GM21576 (cell line): ENCODE measurements at regions not wholly inside any gene's neighbourhood (a gene's known extent, or its start where the extent isn't known, plus 50 kb on each side); places are given as distances from the start of the nearest gene placed in this dataset.
"Not testable (repeated sequence)": the region's sequence is repeated elsewhere in the genome, so short reads cannot be mapped to it uniquely, and the experiment has no call there.

Source experiments
- ATAC-seq: cut with Tn5 transposase; IDR thresholded peaks from one replicate; pipeline ENCODE4 v1.9.1; 2021; ENCODE audit warnings: mild to moderate bottlenecking, moderate library complexity; ENCODE audit not compliant: unreplicated experiment

DNA sequence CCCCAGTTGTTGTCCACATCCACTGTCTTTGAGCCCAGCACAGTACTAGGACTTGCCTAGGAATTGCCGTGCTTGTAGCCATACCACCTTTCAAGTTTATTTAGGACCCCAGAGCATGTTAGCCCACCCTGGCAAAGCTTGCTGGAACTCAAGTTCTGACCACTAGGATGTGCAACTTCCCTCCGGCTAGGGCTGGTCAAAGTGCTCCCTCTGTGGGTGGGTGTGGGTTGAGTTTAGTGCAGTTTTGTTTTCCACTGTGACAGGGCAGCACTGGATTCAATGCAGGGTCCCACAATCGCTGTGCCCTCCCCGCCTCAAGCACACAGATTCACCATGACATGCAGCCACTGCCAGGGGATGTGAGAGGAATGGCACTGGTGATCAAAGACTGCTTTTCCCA, 96.0 kb downstream of the RASGEF1B start:
- ATAC-seq: no peak

DNA sequence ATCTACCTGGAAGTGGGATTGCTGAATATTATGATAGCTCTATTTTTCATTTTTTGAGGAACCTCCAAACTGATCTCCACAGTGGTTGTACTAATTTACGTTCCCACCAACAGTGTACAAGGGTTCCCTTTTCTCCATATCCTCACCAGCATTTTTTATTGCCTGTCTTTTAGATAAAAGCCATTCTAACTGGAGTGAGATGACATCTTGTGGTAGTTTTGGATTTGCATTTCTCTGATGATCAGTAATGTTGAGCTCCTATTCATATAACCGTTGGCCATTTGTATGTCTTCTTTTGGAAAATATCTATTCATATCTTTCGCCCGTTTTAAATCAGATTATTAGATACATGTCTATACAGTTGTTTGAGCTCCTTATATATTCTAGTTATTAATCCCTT, 101.8 kb downstream of the RASGEF1B start:
- no peak for ATAC-seq

DNA sequence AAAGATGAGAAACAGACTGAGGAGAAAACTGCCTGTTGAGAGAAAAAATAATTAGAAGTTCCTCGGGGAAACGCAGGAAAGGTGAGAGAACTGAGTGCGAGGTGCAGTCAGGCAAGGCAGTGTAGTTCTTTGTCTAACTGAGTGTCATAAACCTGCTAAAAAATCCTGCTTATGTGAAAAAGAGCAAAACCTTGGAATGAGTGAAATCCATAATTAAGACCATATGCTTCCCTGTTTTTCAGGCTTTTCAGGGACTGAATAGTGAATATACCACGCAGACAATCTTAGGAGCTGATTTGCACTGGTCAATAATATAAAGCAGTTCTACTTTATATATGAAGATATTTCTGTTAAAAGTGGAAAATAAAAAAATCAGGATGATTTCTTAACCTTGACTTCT, 104.9 kb downstream of the RASGEF1B start:
- no peak for ATAC-seq

DNA sequence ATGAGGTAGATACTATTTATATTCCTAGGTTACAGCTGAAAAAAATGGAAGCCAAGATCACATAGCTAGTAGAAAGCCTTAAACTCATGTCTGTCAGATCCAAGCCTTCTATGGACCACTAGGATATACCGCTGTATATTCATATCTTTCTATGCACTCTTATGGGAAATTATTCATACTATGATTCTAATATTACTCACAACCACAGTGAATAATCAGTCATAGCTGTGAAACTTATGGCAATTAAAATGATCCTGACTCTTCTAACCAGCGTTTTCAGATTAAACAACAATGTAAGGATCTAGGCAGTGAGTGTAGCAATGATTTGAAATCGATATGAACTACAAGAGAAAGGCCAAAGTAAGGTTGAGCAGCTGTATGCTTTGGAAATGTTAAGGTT, 111.0 kb downstream of the RASGEF1B start:
- no peak for ATAC-seq

DNA sequence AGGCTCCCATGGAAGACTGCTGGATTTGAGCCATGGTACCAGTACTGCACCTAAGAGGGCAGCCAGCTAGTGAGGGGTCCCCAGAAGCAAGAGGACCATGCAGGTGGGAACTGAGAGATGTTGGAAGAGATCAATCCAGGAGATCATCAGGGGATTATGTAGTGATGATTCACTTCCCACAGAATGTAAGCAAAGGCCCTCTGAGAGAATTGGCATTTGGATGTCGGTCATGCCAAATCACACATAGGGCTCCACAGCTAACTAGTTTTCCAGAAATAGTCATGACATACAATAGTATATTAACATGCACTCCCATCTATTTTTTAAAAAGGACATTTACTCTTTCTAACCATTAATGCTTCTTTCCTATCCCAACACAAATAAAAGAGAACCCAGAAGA, 112.5 kb downstream of the RASGEF1B start:
- no peak for ATAC-seq

DNA sequence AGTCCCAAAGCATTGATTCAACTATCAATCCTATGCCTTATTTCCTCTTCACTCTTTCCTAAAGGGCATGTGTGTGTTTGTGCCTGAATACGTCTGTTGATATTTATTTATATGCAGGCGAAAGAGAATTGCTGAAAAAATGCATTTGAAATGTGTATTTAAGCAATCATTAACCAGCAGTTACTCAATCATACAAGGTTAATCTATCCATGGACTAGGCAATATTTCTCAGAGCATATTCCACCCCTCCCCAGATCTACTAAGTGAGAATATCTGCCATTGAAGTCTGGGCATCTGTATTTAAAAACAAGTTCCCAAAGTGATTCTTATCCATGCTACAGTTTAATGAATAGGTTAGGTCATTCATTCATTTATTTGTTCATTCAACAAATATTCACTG, 113.6 kb downstream of the RASGEF1B start:
- ATAC-seq: no peak

DNA sequence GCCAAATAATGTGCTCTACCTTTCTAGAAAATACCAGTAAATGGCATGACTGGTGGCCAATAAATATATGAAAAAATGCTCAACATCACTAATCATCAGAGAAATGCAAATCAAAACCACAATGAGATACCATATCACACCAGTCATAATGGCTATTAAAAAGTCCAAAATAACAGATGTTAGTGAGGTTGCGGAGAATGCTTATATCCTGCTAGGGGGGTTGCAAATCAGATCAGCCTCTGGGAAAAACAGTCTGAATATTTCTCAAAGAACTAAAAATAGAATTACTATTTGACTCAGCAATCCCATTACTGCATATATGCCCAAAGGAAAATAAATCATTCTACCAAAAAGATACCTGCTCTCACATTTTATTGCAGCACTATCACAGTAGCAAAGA, 115.1 kb downstream of the RASGEF1B start:
- no peak for ATAC-seq

DNA sequence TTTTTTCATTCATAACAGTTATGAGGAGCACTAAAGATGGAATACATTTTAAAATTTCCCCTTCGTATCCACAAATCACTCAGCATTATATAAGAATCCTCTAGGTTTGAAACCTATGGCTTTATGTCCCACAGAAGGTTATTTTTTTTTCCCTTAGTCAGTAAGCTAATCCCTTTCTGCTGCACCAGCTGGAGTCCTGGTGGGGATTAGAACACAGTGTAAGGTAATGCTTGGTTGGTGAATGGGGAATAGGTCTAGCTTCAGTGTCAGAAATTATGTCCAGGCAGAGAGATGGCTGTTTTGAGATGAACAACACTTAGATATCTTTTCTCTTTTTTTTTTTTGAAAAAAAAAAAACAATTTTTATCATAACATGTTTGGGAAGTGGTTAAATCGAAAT, 116.6 kb downstream of the RASGEF1B start:
- no peak for ATAC-seq

DNA sequence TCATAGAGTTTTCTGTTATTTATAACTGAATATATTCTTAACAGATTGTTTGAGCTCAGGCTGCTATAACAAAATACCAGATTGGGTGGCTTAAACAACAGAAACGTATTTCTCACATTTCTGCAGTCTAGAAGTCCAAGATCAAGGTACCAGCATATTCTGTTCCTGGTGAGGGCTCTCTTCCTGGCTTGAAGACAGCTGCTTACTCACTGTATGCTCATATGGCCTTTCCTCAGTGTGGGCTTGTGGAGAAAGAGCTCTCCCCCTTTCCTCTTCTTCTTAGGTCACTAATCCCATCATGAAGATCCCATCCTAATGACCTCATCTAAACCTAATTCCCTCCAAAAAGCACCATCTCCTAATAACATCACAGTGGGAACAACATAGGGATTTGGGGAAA, 117.8 kb downstream of the RASGEF1B start:
- no peak for ATAC-seq

DNA sequence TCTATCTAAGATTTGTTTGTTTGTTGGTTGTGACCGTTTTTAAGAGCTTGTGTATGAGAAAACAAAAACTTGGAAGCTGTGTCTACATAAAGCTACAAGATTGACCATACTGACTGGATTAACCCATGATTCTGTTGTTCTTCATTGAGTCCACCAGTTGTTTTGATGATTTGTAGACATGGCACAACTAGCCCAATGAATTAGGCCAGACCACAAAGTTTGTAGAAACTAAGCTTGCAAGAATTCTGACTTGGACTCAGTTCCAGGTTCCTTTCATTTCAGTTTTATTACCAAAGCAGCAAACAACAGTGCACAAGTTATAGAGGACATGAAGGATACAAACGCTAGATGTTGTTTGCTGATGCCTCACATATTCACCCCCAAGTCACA, 119.3 kb downstream of the RASGEF1B start:
- ATAC-seq: no peak

DNA sequence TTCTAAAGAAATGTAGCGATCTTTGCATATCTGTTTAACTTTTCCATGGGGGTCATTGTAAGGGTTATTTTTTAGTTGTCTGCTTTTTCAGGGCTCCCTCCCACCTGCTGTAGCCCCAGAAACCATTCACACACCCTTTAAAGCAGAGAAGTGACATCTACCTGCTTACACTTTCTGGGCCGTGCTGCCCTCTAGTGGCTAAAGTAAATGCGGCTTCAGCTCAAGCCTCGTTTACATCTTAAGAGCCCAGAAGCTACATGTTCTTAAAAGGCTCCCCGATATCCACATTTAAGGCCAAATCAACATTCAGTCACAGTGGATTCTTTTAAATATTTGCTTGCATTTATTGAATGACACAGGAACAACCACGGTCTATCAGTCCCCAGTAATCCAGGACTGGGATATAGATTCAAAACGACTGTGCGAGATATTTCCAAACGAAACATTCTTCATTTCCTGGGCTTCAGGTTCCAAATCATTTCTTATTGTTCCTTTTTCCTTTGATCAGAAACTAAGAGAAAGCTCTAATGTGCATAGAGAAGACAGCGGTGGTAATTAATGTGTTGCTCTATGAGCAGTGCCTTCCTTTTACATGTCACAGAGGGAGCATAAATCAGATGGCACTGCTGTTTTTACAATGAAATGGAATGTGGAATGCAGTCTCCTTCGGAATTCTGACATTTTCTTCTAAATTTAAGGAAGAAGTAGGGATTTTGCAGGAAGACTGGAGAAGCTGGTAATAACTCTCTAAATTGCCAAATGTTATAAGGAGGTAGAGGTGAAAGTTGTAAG, 119.9 kb downstream of the RASGEF1B start:
- ATAC-seq: peak; percentile 87

DNA sequence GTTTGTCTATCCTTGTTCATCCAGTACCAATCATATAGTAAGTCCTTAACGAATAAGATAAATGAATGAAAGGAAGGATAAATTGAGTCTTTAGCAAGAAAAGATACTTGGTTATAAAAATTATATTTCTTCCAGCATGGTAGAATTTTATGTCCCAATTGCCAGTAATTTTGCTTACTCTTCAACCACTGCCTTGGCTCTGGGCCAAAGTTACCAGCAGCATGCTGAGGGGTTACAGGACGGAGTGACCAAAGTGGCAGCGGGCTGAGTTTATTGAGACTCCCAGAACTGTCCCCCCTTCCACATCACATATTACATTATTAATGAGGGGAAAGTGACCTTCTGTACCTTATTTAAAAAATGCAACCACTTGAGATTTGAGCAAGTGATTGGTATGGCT, 121.7 kb downstream of the RASGEF1B start:
- ATAC-seq: no peak

DNA sequence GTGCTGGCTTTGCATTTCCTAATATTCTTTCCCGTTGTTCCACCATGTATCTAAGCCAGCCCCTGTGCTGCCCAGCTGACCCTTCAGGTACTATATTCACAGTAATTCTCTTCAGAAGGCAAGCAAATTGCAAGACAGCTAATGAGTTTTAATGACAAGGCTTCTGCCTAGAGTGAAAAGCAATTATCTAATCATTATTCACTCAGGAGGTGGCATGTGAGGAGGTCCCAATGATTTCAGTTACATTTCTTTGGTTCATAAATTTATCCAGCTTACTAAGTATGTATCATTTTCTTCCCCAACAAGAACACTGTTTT, 123.0 kb downstream of the RASGEF1B start:
- ATAC-seq: no peak

DNA sequence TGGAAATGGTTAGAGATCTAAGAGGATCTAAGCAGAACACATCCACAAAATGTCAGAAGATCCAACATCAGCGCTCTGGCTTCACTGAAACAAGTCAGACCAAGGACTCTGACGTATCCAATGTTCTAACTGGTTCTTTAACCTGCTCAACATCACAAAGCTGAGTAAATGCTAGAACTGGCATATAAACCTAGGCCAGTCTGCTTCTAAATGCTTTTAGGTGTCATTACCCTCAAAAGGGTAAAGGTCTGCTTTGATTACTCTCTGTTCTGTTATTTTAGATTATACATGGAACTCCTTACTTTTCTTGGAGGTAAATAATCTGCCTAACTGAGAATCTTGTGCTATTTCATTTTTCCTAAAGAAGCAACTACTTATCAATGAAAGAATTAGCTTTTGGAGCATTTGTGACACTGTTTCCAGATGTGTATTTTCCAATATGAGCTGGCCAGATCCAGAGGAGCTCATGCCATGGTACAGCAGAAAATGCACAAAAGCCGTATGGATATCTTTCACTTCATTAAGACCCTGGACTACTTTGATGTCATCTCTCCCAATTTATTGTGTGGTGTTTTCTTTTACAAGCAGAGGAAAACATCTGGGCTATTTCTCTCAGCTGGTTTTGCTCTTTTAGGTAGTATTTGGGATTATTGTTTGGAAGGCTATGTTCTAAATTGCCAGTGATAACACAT, 123.5 kb downstream of the RASGEF1B start:
- ATAC-seq: no peak

DNA sequence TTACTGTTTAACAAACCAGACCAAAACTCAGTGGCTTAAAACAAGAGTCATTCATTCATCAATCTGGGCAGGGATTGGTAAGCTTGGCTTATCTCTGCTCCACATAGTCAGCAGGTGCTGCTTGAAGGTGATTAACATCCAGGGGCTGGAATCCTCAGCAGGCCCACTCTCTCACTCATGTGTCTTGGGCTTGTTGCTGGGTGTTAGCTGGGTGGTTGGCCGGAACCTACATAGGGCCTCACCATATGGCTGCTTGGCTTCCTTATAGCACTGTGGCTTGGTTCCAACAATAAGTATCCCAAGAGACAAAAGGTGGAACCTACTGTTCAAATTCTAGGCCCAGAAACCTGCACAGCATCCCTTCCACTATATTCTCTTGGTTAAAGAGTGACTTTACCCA, 125.0 kb downstream of the RASGEF1B start:
- no peak for ATAC-seq

DNA sequence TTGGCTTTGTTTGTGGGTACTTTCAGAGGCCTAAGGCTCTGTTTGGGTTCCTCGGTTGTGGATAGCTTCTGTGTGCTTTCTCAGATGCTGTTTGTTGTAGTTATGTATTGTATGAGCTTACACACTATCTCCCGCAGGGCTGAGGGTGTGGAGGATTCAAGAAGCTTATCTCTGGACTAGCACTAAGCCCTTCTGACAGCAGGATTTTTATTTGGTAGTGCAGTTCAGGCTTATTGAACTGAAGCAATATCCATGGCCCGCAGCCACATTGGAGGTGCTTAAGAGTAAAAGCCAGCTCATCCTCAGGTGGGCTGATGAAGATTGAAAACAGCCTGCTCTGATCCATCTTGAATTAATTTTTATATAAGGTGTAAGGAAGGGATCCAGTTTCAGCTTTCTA, 128.2 kb downstream of the RASGEF1B start:
- no peak for ATAC-seq

DNA sequence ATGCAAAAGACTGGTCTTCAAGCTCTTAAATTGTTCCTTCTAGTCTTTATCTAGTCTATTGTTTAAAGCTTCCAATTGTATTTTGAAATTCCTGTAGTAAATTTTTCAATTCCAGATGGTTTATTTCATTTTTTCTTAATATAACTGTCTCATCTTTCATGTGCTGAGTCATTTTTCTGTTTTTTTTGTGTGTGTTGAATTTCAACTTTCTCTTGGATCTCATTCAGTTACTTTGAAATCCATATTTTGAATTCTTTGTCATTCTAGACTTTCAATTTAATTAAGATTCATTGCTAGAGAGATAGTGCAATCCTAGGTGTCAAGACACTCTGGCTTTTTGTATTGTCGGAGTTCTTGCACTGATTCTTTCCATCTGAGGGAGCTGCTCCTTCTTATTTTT, 128.0 kb upstream of the PRKG2 start:
- ATAC-seq: no peak

DNA sequence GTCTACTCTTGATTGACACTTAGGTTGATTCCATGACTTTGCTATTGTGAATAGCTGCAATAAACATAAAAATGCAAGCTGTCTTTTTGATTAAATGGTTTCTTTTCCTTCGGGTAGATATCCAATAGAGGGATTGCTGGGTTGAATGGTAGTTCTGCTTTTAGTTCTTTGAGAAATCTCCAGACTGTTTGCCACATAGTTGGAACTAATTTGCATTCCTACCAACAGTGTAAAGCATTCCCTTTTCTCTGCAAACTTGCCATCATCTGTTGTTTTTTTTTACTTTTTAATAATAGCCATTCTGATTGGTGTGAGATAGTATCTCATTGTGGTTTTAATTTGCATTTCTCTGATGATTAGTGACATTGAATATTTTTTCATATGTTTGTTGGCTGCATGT, 122.2 kb upstream of the PRKG2 start:
- no peak for ATAC-seq

DNA sequence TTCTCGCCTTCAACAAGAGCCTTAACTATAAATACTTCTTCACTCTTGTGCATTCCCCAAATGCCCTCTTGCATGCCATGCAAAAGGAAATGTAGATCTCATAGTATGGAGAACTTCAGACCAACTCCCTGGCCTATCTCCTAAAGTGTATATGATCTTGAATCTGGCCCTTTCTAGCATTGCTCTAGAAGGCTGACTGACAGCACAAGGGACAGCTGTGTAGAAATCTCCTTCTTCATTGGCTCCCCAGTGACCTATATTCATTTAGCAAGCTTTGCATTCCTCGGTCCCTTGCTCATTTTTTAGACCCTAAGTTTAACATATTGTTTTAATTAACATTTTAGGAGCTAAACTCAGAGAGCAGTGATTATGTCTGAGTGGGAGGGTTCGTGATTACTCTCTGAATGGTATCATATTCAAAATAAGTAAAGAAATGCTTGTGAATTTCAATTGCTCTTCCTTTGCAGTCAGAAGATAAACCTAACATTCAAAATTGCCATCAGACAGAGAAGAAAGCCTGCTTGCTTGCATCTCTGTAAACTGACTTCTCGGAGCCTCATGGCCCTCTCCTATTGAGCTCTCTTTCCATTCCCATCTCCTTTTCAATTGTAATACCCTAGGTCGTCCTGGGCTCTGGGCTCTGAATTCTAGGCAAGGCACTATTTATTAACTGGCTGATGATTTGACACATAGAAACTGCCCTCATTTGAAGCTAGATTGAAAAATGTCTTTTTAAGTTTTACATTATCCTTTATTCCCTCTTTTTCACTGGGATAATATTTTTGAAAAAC, 120.3 kb upstream of the PRKG2 start:
- no peak for ATAC-seq

DNA sequence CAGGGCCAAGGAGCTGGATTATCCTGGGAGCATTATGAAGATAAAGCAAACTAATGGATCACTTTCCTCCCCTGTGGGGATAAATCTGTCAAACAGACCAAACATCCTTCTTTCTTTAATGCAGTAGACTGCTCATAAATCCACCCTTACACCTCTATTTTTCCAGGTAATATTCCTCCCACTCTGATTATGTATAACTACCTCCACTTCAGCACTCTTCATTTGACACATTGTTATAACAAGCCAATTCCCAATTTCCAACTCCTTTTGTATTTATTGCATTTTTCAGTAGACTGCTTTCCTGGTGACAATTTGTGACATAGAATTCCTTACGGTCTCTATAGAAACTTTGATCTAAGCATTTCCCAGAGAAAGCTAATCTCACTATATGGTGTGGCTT, 115.0 kb upstream of the PRKG2 start:
- no peak for ATAC-seq

DNA sequence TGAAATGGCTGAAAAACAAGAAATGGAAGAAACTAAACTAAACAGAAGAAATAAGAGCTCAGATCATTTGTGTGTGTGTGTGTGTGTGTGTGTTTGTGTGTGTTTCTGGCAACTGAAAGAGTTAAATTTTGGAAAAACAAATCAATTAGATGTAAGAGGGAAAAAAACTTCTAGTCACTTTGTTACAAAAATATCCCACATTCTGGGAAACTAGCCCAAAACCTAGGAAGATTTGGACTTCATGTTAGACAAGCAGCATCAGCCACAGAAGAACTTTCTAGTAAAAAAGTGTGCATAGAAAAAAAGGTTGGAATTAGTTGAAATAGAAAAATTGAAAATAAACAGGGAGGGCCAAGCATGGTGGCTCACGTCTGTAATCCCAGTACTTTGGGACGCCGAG, 111.6 kb upstream of the PRKG2 start:
- ATAC-seq: no peak

DNA sequence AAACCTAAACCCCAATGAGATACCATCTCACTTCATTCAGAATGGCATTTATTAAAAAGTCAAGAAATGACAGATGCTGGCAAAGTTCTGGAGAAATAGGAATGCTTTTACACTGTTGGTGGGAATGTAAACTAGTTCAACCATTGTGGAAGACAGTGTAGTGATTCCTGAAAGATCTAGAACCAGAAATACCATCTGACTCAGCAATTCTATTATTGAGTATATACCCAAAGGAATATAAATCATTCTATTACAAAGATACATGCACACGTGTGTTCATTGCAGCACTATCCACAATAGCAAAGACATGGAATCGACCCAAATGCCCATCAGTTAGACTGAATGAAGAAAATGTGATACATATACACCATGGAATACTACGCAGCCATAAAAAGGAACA, 109.6 kb upstream of the PRKG2 start:
- not testable (repeated sequence) for ATAC-seq
